ENCODE measurements at regions not wholly inside any gene's neighbourhood (a gene's known extent, or its start where the extent isn't known, plus 50 kb on each side); places are given as distances from the start of the nearest gene placed in this dataset.

DNA sequence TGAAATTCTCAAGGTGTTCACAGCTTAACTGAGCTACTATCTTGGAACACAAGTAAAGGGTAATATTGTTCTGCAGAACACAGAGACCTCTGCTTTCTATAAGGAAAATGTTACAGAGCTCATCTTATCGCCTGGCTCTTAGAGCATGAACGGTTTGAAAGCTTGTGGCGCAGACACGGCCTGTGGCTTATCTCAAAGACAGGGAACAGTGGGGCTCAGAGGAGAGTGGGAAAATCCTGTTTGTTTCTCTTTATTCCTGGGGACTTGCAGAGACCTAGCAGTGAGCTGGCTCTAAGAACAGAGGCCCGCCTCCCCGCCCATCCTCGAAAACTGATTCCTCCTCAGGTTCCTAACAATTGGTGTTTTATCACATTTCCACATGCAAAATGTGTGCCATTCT is 131.7 kb downstream of the EMX2 start (continued):
- TF ChIP-seq FOSL1 (IDR thresholded peaks at IDR 0.05; ENCODE audit: insufficient read depth, low read depth, low read length) (no peak), SUZ12 (IDR thresholded peaks at IDR 0.05; ENCODE audit: low read length) (no peak)

All from H1 (cell line).